Suprapubic skin (tissue), 3 donors: ENCODE measurements at regions not wholly inside any gene's neighbourhood (a gene's known extent, or its start where the extent isn't known, plus 50 kb on each side); places are given as distances from the start of the nearest gene placed in this dataset.

ENCODE experiments used
- CTCF ChIP-seq, 2 donors: fragments of 200-600 bp in 1 of 2; fragments of 450-650 bp in 1 of 2; sonication (generic) in 1 of 2; IDR thresholded peaks; one replicate each; pipeline ENCODE4 v1.5.1; 2016 to 2019; ENCODE audit warnings: antibody characterized with exemption in 2 of 2, mild to moderate bottlenecking in 1 of 2, moderate library complexity in 1 of 2
- POLR2AphosphoS5 ChIP-seq, 3 donors: sonication (generic); formaldehyde crosslinking; IDR thresholded peaks; one replicate each; pipeline ENCODE4 v1.6.1; 2017; ENCODE audit warnings: antibody characterized with exemption in 3 of 3

- TF ChIP-seq CTCF (IDR thresholded peaks at IDR 0.05): no peak
- TF ChIP-seq POLR2AphosphoS5 (IDR thresholded peaks at IDR 0.05): no peak
These were observed 304.7 kb downstream of the COG6 start for GRCh38 chr13:39960191-39960590.
